ENCODE measurements at regions not wholly inside any gene's neighbourhood (a gene's known extent, or its start where the extent isn't known, plus 50 kb on each side); places are given as distances from the start of the nearest gene placed in this dataset.

DNA sequence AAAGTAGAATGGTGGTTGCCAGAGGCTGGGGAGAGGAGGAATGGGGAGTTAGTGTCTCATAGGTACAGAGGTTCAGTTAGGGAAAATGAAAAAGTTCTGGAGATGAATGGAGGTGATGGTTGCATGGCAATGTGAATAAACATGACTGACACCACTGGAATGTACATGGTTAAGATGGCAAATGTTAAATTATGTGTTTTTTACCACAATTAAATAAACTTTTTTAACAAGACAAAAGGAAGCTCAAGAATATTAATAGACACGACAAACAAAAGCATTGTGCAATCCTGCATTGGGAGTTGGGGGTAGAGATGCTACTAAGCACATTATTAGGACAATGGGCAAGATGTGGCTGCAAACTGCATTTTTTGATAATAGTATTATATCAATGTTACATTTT, 147.7 kb downstream of the TWIST2 start:
- BruUV-seq (replicated peaks) = no TSS peak
- FAIRE-seq = no peak
- no peaks in the 10 kb centered on the region; the same call in 1 of the 2 replicates for H4K20me1 ChIP-seq (ENCODE audit: insufficient read depth, low read length)
- H3K4me3 ChIP-seq (replicated peaks in 1 of 3; ENCODE audit: insufficient read depth in 1 of 3, low read depth in 2 of 3, low read length in 3 of 3) = no peak overlapping the region
- H3K36me3 ChIP-seq (replicated peaks in 1 of 2; ENCODE audit: control insufficient read depth in 1 of 2, insufficient read depth in 2 of 2, low read length in 2 of 2) = no peaks in the 10 kb centered on the region
- H2AFZ ChIP-seq (ENCODE audit: low read length) = no peak overlapping the region
- H3K9me3 ChIP-seq (ENCODE audit: low read length) = peaks cover 11% of the 10 kb centered on the region; the same call in 1 of the 2 replicates
- H3K4me2 ChIP-seq (ENCODE audit: low read depth, low read length) = no peak overlapping the region
- H3K27me3 ChIP-seq (ENCODE audit: control insufficient read depth in 1 of 2, insufficient read depth in 2 of 2, low read length in 2 of 2) = peaks cover 12 to 52% of the 10 kb centered on the region in 2 experiments
- 0% methylated on average over 1 of the region's 1 CpG for WGBS (ENCODE audit: low lambda C conversion rate)
- H3K4me1 ChIP-seq (ENCODE audit: insufficient read depth, low read length) = peaks cover 15% of the 10 kb centered on the region
- no peak overlapping the region for H3K27ac ChIP-seq (ENCODE audit: extremely low read length, insufficient read depth, low read length)
- no peak overlapping the region for H3K9ac ChIP-seq (ENCODE audit: insufficient read depth, low read depth, low read length)
- intact Hi-C loops (cut with micrococcal nuclease; ENCODE audit: unreplicated experiment) (no loop called here), in situ Hi-C loops (cut with HindIII; ENCODE audit: extremely low pct_ligation_motif_present, low pct_unique_long_range_greater_than_20kb) (no loop called here)
- H3K79me2 ChIP-seq (ENCODE audit: insufficient read depth, low read length) = no peaks in the 10 kb centered on the region
- peak; percentile 53; the same call in 1 of the 2 replicates for TF ChIP-seq CEBPB (IDR thresholded peaks at IDR 0.05; ENCODE audit: borderline replicate concordance, low read depth, low read length)
- no peak for TF ChIP-seq ZNF468 (CRISPR knock-in tag; IDR thresholded peaks at IDR 0.05)
- TF ChIP-seq KMT2B (CRISPR knock-in tag; IDR thresholded peaks at IDR 0.05) = no peak
- TF ChIP-seq, protein P1, sequence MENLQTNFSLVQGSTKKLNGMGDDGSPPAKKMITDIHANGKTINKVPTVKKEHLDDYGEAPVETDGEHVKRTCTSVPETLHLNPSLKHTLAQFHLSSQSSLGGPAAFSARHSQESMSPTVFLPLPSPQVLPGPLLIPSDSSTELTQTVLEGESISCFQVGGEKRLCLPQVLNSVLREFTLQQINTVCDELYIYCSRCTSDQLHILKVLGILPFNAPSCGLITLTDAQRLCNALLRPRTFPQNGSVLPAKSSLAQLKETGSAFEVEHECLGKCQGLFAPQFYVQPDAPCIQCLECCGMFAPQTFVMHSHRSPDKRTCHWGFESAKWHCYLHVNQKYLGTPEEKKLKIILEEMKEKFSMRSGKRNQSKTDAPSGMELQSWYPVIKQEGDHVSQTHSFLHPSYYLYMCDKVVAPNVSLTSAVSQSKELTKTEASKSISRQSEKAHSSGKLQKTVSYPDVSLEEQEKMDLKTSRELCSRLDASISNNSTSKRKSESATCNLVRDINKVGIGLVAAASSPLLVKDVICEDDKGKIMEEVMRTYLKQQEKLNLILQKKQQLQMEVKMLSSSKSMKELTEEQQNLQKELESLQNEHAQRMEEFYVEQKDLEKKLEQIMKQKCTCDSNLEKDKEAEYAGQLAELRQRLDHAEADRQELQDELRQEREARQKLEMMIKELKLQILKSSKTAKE (CRISPR knock-in tag; IDR thresholded peaks at IDR 0.05; ENCODE audit: borderline replicate concordance) = no peak
- DNase-seq (ENCODE audit: low spot score) = no peak
- ChIA-PET POLR2A (no interaction called here), CTCF (ENCODE audit: low intra/inter-chr PET ratio, low total read pairs) (no interaction called here)
- no peak for ATAC-seq

DNA sequence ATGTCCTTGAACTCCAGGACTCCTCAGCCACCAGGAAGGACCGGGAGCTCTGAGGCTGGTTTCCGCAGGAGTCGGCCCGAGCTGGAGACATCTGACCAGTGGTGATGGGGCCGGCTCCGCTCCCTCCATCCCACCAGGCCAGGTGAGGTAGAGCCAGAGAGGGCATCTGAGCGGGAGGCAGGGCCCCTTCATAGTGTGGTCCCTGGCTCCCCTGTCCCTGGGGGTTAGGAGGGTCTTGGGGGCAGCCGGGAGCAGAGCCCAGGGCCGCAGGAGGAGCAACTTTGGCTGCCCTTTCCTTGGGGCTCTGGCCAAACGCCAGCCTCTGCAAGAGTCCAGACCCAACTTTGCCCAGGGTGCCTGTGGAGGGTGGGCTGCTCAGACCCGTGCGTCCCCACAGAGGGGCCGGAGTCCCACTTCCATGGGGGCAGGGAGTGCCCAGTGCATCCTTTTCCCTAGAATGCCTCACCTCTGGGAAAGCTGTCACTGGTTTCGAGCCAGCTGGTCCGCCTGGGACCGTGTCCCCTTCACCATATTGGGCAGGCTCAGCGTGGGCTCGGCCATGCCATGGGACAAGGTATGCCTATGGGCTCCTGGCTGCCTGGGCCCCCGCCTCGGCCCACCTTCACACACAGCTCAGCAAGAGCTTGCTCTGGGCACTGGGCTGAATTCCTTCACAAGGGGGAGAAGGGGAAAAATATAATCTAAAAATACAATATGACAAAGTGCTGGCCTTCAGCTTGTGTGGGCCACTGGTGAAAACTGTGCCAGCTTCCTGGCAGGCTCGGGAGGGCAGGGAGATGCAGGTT, 148.6 kb downstream of the TWIST2 start:
- in situ Hi-C loops (cut with HindIII; ENCODE audit: extremely low pct_ligation_motif_present, low pct_unique_long_range_greater_than_20kb) (no loop called here), intact Hi-C loops (cut with micrococcal nuclease; ENCODE audit: unreplicated experiment) (no loop called here)
- H3K27me3 ChIP-seq (ENCODE audit: control insufficient read depth in 1 of 2, insufficient read depth in 2 of 2, low read length in 2 of 2) = peaks cover 12 to 45% of the 10 kb centered on the region in 2 experiments
- ChIA-PET CTCF (ENCODE audit: low intra/inter-chr PET ratio, low total read pairs) (no interaction called here), POLR2A (no interaction called here)
- no peak overlapping the region for H2AFZ ChIP-seq (ENCODE audit: low read length)
- no TSS peak for BruUV-seq (replicated peaks)
- no peak overlapping the region for H3K27ac ChIP-seq (ENCODE audit: extremely low read length, insufficient read depth, low read length)
- no peaks in the 10 kb centered on the region for H3K79me2 ChIP-seq (ENCODE audit: insufficient read depth, low read length)
- H3K4me1 ChIP-seq (ENCODE audit: insufficient read depth, low read length) = peaks cover 15% of the 10 kb centered on the region
- H3K9me3 ChIP-seq (ENCODE audit: low read length) = peaks cover 11% of the 10 kb centered on the region; the same call in 1 of the 2 replicates
- H3K36me3 ChIP-seq (replicated peaks in 1 of 2; ENCODE audit: control insufficient read depth in 1 of 2, insufficient read depth in 2 of 2, low read length in 2 of 2) = no peaks in the 10 kb centered on the region
- no peak overlapping the region for H3K4me2 ChIP-seq (ENCODE audit: low read depth, low read length)
- 5% methylated on average over 12 of the region's 21 CpGs for WGBS (ENCODE audit: low lambda C conversion rate)
- DNase-seq (ENCODE audit: low spot score) = no peak
- no peak overlapping the region for H3K4me3 ChIP-seq (replicated peaks in 1 of 3; ENCODE audit: insufficient read depth in 1 of 3, low read depth in 2 of 3, low read length in 3 of 3)
- no peak overlapping the region for H3K9ac ChIP-seq (ENCODE audit: insufficient read depth, low read depth, low read length)
- ATAC-seq = no peak
- no peak for FAIRE-seq
- H4K20me1 ChIP-seq (ENCODE audit: insufficient read depth, low read length) = no peaks in the 10 kb centered on the region; the same call in 1 of the 2 replicates
- TF ChIP-seq FOXJ3 (CRISPR knock-in tag; IDR thresholded peaks at IDR 0.05; ENCODE audit: borderline replicate concordance) = no peak
- TF ChIP-seq, protein P2, sequence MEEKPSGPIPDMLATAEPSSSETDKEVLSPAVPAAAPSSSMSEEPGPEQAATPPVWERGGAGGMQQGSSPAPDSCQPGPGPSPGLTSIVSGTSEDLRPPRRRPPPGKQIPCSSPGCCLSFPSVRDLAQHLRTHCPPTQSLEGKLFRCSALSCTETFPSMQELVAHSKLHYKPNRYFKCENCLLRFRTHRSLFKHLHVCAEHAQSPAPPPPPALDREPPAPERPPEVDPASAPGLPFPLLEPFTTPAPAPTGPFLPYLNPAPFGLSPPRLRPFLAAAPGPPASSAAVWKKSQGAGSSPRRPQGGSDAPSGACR (CRISPR knock-in tag; IDR thresholded peaks at IDR 0.05) = no peak
- TF ChIP-seq ZNF615 (CRISPR knock-in tag; IDR thresholded peaks at IDR 0.05; ENCODE audit: borderline replicate concordance) = no peak
- no peak for TF ChIP-seq ARNTL (CRISPR knock-in tag; IDR thresholded peaks at IDR 0.05)
- no peak for TF ChIP-seq RXRB (CRISPR knock-in tag; IDR thresholded peaks at IDR 0.05; ENCODE audit: borderline replicate concordance)
- TF ChIP-seq ZNF496 (CRISPR knock-in tag; IDR thresholded peaks at IDR 0.05; ENCODE audit: insufficient replicate concordance) = no peak
- no peak for TF ChIP-seq EZH2 (conservative IDR thresholded peaks at IDR 0.05; ENCODE audit: low read depth, low read length)
- no peak for TF ChIP-seq ZNF891 (CRISPR knock-in tag; IDR thresholded peaks at IDR 0.05)
- TF ChIP-seq ZNF326 (CRISPR knock-in tag; IDR thresholded peaks at IDR 0.05; ENCODE audit: borderline replicate concordance) = no peak
- TF ChIP-seq TBP (CRISPR knock-in tag; IDR thresholded peaks at IDR 0.05) = no peak
